GM21737 (cell line): ENCODE measurements at regions not wholly inside any gene's neighbourhood (a gene's known extent, or its start where the extent isn't known, plus 50 kb on each side); places are given as distances from the start of the nearest gene placed in this dataset.

ENCODE experiments used
- ATAC-seq: cut with Tn5 transposase; IDR thresholded peaks from one replicate; pipeline ENCODE4 v1.9.1; 2021; ENCODE audit warnings: mild to moderate bottlenecking, moderate library complexity; ENCODE audit not compliant: unreplicated experiment

- ATAC-seq: no peak
Observed at GRCh38 chr2:16149349-16150243, 209.2 kb downstream of the MYCN start.

- ATAC-seq: no peak
Observed at GRCh38 chr2:16148632-16149348, 208.4 kb downstream of the MYCN start.

DNA sequence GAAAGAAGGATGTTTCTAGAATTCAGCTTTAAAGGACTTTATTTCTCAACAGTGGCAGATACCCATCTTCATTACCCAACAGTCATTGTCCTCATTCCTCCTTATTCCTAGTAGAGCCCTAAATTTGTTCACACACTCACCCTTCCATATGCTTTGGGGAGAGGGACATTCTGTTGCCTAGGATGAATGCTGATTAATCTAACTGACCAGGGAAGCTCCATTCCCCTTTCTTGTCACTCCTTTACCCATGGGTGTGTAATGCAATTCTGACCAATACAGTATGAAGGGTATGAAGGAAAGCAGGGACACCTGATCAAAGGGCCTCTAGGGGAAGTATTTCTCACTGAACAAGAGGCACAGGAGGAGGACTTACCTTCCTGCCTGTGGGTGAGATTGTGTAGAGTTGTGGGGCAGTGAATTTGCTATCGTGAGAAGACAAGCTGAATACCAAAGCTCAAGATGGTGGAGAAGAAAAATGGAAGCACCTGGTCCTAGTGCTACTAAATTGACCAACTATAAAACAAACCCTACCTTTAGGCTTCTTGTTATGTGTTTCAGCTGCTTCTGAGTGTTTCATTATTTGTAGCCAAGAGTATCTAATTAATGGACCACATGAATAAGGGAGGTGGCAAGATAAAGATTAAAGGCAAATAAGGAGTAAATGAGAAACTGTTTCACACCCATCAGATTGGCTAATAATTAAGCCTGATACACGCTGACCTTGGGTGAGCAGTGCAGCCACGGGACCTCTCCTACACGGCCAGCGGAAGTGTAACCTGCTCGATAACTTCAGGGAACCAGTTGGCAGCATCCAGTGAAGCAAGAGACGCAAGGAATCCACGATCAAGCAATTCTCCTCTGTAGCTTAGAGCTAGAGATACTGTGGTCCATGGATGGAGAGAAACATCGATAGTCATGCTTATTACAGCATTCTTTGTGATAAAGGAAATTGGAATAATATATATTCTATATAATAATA is 202.3 kb downstream of the MYCN start:
- no peak for ATAC-seq

- no peak for ATAC-seq
Observed at GRCh38 chr2:16141641-16141921, 201.2 kb downstream of the MYCN start.

DNA sequence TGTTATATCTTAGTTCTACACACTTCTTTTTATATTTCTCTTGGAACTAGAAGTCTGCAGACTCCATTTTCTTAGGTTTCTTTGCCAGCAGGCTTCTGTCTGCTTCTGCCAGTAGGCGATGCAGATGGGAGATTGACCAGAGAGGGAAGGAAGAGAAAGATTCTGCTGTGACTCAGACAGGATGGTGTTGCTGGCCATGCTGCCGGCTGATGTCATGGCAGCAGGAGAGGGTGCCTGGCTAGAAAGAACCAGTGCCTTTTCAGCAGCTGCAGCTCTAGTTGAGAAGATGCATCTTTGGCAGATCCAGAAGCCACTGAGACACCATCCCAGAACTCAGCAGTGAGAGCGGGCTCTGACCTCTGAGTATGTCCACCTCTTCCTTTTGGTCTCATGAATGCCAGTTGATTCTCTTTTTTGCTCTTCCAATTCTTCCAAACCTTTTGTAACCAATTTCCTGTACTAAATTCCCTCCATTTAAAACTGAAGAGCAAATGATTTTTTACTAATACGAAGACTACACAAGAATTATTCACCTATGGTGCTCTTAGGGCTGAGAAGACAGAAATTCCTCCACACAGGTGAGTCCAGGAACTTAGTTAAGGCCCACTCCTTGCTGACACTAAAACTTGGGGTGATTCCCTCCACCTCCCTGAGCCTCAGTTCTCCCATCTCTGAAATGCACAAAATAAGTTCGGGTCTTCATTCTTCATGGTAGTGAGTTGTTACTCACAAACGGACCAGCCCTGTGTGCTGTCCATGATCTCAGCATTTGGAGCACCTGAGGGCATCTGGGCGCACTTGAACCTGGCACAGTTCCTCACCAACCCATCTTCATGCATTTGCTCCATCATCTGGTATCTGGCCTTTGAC is 200.7 kb downstream of the MYCN start:
- no peak for ATAC-seq

DNA sequence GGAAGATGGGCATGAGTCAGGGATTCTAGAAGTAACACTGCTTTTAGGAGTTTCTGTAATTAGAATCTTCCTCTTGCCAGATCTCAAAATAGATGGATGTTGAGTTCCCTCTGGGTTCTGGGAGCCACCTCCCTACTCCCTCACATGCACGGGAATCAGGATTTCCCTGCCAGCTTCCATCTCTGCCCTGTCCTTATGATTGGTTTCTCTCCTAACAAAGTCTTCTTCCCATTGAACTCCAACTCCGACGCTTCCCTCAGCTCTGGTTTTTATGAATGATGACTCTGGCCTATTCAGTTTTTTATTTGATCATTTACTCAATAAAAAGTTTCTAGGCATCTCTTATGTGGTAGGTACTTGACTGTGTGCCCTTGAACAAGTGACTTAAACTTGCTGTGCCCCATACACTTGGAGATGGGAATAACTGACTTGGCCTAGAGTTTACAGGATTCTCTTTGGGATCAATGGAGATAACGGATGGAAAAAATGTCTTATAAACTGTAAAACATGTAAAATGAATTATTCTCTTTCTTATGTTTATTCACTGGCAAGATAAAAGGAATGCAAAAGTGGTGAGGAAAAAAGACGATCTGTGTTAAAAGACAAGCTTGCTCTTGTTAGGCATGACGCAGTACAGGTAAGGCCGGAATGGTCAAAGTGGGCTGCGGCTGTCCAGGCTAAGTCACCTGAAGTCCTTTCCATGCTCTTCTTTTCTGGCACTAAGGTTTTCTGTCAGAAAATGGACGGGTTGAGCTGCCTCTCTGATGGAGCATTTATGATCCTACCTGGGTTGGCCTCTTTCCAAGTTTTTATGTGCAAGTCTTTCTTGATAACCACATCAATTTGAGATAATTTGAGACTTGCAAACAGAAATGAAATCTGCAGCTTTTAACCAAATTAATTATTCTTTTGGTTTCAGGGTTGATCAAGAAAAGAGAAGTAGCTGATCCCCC is 199.6 kb downstream of the MYCN start:
- no peak for ATAC-seq

DNA sequence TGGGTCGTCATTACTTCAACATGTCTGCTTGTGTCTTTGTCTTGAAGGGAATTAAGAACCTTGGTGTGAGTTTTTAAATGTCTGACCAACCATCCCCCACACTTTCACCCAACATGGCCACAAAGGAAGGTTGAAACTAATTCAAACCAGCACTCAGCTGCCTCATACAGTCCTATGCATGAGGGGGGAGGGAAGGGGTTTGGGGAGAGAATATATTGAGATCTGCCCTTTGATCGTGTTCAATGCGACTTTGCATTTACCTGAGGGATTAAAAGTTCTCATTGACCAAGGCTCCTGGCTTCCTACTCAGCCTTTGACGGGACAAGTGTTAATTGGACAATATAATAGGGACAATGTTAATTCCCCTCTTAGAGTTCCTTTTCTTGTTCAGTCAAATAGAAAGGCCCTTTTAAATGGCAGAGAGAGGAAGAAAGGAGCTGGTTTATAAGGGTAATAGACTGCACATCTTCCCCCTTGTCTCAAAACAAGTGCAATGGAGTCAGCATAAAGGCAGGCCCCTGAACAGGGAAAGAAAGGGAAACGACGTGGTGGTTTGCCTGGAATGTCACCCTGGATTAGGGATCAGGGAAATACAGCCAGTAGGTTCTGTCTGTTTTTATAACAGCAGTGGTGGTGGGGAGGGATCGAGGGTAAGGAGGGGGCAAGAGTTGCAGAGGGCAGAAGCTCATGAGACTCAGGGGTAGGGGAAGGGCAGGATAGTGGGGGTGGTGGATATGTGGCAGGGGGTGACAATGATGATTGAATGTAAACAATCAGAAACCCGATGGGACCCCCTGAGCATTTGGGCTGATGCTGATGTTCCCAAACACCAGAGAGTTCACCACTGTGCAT is 198.7 kb downstream of the MYCN start:
- ATAC-seq: no peak

DNA sequence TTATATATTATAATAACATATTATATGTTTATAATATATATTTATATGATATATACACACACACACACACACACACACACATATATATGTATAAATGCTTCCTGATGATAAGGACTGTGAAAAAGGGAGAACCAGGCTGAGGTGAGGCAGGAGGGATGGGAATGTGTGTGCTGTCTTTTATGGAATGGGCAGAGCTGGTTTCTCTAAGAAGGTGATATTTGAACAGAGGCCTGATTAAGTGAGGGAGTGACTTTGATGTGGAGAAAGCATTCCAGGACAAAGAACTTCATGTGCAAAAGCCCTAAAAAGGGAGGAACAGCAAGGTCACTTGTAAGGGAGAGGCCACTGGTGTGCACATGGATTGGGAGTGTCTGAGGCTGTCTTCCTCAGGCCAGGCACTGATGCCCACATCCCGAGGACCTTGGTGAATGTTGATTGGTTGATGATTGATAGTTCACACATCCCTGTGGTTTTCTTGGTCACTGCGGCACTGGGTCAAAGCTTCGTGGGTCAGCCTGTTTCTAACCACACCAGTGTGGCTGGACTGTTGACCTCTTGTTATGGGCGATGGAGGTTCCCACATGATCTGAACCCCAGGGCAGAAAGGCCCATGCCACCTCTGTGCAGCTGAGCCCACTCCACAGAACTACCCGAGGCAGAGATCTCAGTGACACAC is 196.9 kb downstream of the MYCN start:
- ATAC-seq: no peak

DNA sequence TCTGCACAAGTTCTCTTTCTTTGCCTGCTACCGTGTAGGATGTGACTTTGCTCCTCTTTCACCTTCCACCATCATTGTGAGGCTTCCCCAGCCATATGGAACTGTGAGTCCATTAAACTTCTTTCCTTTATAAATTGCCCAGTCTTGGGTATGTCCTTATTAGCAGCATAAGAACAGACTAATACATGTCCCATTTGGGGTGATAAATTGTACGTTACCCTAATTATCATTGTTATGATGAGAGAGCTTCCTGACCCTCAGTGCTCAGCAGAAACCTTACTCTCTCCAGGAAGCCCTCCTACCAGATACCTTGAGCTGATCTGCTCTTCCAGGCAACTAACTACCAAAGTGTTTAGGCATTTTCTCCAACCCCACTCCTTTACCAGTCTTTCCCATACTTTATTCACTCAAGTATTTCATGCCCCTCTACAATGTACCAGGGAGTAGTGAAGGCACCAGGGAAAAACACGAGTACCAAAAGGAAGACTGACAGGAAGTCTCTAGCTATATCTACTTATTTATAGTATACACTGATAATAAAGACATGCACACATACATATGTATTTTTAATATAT is 196.2 kb downstream of the MYCN start:
- ATAC-seq: no peak

DNA sequence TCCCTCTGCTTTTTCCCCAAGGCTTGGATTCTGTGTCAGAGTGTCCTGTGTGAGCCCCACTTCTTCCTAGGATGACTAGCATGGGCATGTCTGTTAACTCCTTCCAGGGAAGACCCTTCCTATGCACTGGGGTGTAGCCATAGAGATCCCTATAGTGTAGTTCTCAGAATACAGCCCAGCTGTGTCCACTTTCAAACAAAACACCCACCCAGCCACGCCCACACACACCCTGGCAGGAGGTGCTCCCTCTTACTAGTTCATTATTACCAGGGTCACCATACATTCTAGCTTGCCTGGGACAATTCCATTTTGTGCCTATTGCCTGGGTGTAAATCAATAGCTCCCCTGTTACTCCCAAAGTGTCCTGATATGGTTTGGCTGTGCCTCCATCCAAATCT is 195.6 kb downstream of the MYCN start:
- ATAC-seq: no peak

DNA sequence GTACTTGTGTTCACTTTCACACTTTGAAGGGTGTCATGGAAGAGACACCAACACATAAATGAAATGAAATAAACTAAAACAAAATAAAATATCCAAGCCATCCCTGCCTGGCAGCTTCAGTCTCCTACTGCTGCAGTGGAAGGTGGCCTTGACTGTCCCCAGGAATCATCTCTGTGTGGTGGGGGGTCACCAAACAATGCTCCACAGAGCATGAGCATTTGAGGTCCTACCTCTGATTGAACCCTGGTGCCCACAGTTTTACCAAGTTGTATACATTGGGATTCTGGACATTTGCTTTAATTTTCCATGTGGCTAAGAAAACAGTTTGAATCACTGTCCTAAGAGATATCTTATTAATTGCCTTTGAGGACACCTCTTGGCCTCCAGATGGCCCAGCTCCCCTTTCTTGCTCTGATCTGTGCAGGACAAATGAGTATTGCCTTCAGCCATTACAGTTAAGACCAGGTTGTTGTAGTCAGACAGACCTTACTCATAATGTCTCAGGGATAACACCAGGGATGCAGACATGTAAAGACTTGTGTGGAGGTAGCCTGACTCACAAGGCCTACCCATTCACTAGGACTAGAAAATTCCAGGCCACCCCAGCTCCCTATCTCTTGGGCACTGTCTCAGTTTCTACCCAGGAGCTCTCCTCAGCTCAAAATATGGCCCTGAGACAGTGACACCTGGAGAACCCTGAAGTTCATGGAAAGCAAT is 195.0 kb downstream of the MYCN start:
- ATAC-seq: no peak

DNA sequence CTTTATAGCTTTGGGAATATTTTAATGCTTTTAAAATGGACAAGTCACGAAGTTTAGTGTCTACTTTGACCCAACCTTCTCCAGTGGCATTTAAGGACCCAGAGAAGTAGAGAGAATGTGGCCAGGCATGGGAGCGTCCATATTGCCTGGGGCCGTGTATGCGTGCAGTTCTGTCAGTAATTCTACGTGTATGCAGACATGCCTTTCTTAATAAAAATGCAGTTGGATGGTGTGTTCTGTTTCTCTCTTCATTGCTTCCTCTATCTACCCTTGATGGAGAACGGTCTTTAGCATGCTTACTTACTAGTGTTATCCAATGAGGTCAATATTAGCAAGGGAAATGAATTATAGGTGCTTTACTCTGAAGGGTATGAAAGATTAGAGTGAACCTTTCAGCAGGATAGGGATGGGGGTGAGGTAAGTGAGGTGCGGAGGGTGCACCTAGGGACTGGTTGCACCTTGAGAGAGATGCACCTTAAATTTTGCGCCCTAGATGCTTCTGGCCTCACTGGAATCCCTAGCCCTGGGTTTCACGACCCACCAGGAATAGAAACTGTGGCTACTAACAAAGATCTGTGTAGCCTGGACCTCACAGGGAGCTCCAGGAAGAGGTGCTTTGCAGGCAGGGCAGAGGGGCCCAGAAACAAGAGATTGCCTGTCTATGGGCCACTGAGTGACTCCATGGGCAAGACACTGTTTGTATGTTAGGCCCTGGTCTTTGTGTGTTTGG is 194.3 kb downstream of the MYCN start:
- ATAC-seq: no peak

GRCh38 chr2:16130906-16131400 is 190.6 kb downstream of the MYCN start:
- no peak for ATAC-seq

- ATAC-seq: no peak
Observed at GRCh38 chr2:16130541-16130880, 190.2 kb downstream of the MYCN start.

DNA sequence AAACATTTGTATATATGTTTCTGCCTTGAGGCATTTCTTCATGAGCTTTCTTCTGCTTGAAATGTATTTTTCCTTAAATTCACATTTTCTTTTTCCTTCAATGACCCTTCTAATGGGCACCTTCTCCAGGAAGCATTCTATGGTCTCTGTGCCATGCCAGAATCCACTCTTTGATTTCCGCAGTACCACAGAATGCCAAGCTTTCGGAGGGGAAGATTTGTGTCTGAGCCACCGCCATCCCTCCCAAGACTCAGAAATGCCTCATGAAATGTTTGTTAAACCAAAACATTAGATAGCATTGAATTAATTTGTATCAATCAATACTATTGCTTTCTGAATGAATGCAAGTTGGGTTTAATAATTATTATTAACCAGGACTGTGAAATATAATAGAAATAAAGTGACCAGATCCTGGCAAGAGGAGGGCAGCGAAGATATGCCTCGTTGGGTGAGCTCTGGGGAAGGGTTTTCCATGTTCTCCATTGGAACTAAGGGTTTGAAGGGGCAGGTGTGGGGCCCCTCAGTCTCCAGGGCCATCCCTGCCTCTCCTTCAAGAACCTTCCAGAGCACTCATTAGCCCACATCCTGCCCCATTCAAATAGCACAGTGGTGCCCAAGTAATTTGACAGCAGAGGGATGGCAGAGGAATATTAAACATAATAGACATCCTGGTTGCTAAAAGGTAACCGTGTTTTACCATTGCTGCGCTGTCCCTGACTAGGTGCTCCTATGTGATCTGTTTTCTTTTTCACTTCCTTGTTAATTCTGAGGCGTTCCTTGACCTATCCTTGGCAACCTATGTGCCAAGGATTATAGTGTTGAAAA is 189.6 kb downstream of the MYCN start:
- no peak for ATAC-seq
